ENCODE measurements at regions not wholly inside any gene's neighbourhood (a gene's known extent, or its start where the extent isn't known, plus 50 kb on each side); places are given as distances from the start of the nearest gene placed in this dataset.
"Not testable (repeated sequence)": the region's sequence is repeated elsewhere in the genome, so short reads cannot be mapped to it uniquely, and the experiment has no call there.

DNA sequence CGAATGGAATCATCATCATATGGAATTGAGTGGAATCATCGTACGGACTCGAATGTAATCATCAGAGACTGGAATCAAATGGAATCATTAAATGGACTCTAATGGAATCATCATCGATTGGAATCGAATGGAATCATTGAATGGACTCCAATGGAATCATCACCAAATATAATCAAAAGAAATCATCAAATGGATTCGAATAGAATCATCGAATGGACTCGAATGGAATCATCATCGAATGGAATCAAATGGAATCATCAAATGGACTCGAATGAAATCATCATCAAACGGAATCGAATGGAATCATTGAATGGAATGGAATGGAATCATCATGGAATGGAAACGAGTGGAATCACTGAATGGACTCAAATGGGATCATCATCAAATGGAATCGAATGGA lies 233.5 kb downstream of the SHCBP1 start:
- DNase-seq, result not testable (repeated sequence)

DNA sequence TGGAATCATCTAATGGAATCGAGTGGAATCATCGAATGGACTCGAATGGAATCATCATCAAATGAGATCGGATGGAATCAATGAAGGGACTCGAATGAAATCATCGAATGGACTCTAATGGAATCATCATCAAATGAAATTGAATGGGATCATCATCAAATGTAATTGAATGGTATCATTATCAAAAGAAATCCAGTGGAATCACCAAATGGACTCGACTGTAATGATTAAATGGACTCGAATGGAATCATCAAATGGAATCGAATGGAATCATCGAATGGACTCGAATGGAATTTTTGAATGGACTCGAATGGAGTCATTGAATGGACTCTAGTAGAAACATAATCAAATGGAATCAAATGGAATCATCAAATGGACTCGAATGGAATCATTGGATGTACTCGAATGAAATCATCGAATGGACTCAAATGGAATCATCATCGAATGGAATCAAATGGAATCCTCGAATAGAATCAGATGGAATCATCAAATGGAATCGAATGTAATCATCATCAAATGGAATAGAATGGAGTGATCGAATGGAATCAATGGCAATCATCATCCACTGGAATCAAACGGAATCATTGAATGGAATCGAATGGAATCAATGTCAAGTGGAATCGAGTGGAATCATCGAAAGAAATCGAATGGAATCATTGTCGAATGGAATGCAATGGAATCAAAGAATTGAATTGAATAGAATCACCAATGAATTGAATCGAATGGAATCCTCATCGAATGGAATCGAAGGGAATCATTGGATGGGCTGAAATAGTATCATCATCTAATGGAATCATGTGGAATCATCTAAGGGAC lies 234.2 kb downstream of the SHCBP1 start:
- DNase-seq, result not testable (repeated sequence)

- not testable (repeated sequence) for DNase-seq
Observed at GRCh38 chr16:46386110-46386771, 234.9 kb downstream of the SHCBP1 start.

DNA sequence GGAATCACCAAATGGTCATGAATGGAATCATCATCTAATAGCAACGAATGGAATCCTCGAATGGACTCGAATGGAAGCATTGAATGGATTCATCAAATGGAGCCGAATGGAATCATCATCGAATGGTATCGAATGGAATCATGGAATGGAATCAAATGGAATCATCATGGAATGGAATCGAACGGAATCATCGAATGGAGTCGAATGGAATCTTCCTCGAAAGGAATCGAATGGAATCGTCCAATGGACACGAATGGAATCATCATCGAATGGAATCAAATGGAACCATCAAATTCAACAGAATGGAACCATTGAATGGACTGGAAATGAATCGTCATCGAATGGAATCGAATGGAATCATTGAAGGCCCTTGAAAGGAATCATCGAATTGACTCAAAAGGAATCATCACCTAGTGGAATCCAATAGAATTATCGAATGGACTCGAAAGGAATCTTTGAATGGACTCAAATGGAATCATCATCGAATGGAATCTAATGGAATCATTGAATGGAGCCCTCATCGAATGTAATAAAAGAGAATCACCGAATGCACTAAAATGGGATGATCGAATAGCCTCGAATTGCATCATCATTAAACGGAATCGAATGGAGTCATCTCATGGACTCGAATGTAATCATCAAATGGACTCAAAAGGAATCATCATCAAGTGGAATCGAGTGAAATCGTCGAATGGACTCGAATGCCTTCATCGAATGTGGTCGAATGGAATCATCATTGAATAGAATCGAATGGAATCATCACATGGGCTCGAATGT lies 236.7 kb downstream of the SHCBP1 start:
- DNase-seq, result not testable (repeated sequence)

DNA sequence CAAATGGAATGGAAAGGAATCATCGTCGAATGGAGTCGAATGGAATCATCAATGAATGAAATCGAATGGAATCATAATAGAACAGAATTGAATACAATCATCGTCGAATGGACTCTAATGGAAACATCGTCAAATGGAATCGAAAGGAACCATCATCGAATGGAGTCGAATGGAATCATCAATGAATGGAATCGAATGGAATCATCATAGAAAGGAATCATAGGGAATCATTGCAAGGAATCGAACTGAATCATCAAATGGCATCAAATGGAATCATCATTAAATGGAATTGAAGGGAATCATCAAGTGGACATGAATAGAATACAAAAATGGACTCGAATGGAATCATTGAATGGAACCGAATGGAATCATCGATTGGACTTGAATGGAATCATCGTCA lies 237.6 kb downstream of the SHCBP1 start:
- DNase-seq, result not testable (repeated sequence)

GRCh38 chr16:46382791-46383541 lies 238.2 kb downstream of the SHCBP1 start:
- DNase-seq, result not testable (repeated sequence)

DNA sequence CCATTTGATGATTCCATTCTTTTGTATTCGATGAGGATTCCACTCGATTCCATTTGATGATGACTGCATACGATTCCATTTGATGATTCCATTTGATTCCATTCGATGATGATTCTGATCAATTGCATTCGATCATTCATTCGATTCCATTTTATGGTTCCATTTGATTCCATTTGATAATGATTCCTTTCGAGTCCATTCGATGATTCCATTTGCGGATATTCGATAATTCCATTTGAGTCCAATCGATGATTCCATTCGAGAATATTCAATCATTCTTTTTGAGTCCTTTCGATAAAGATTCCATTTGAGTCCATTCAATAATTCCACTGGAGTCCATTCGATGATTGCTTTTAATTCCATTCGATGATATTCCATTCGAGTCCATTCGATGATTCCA lies 239.1 kb downstream of the SHCBP1 start:
- DNase-seq, result not testable (repeated sequence)

DNA sequence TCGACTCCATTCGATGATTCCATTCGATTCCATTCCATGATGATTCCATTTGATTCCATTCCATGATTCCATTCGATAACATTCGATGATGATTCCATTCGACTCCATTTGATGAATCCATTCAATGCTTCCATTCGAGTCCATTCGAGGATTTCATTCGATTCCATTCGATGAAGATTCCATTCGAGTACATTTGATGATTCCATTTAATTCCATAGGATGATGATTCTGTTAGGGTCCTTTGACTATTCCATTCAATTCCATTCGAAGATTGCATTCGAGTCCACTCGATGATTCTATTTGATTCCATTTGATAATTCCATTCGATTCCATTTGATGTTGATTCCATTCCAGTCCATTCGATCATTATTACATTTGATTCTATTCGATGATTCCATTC lies 239.8 kb downstream of the SHCBP1 start:
- DNase-seq, result not testable (repeated sequence)
